HG02973 (cell line): ENCODE measurements at regions not wholly inside any gene's neighbourhood (a gene's known extent, or its start where the extent isn't known, plus 50 kb on each side); places are given as distances from the start of the nearest gene placed in this dataset.

Experiments
- ATAC-seq: cut with Tn5 transposase; IDR thresholded peaks from one replicate; pipeline ENCODE4 v1.9.1; 2021; ENCODE audit warnings: moderate library complexity; ENCODE audit not compliant: unreplicated experiment

- ATAC-seq: no peak
These were observed 54.2 kb upstream of the IRX4 start for GRCh38 chr5:1936901-1937300.

- no peak for ATAC-seq
These were observed 53.7 kb upstream of the IRX4 start for GRCh38 chr5:1936413-1936812.

GRCh38 chr5:1934801-1935429, 52.2 kb upstream of the IRX4 start:
- no peak for ATAC-seq

- ATAC-seq: no peak
These were observed 51.3 kb upstream of the IRX4 start for GRCh38 chr5:1934056-1934394.

- no peak for ATAC-seq
These were observed 50.8 kb upstream of the IRX4 start for GRCh38 chr5:1933364-1934055.
